HEK293 (cell line): ENCODE measurements at regions not wholly inside any gene's neighbourhood (a gene's known extent, or its start where the extent isn't known, plus 50 kb on each side); places are given as distances from the start of the nearest gene placed in this dataset.

Source experiments
- CTCF ChIA-PET: fragments of 350-600 bp; formaldehyde crosslinking; extraction: SDS; loops from one replicate; lab custom pipeline; 2021; ENCODE audit warnings: antibody characterized with exemption; lab: Yijun Ruan, JAX
- POLR2A ChIA-PET: fragments of 300-600 bp; formaldehyde crosslinking; extraction: SDS; loops from one replicate; lab custom pipeline; 2020; ENCODE audit warnings: antibody characterized with exemption, inconsistent platforms; lab: Yijun Ruan, JAX
- H3K27ac ChIP-seq: fragments of 200-500 bp; sonication (Bioruptor generic); 2 replicates; pipeline ENCODE4 v1.5.1; 2014; ENCODE audit warnings: low read depth, low read length, control low read depth, inconsistent platforms; ENCODE audit errors: extremely low read depth
- H3K36me3 ChIP-seq, 2 experiments: fragments of 200-500 bp in 1 of 2; sonication (Bioruptor generic) in 1 of 2; 1 replicate in 1 of 2; 2 replicates in 1 of 2; pipeline ENCODE4 v1.5.1; 2014 to 2017; ENCODE audit warnings: inconsistent platforms in 2 of 2, low read length in 2 of 2; ENCODE audit not compliant: control insufficient read depth in 2 of 2, insufficient read depth in 1 of 2
- H3K4me1 ChIP-seq: fragments of 200-500 bp; sonication (Bioruptor generic); 2 replicates; pipeline ENCODE4 v1.5.1; 2014; ENCODE audit warnings: mild to moderate bottlenecking, low read length, inconsistent platforms; ENCODE audit not compliant: control insufficient read depth, insufficient read depth
- H3K4me3 ChIP-seq: 2 replicates; pipeline ENCODE4 v1.5.1; 2011; ENCODE audit warnings: low read depth, mild to moderate bottlenecking, control low read depth, low read length, moderate library complexity
- H3K9me3 ChIP-seq: fragments of 200-500 bp; sonication (Bioruptor generic); 2 replicates; pipeline ENCODE4 v1.5.1; 2014; ENCODE audit warnings: low read depth, low read length, inconsistent platforms; ENCODE audit not compliant: control insufficient read depth, insufficient read depth
- BCL11A ChIP-seq: fragments of 450-650 bp; formaldehyde crosslinking; IDR thresholded peaks from 2 replicates; pipeline ENCODE4 v1.5.1; 2016; ENCODE audit warnings: low read depth, missing biosample characterization, missing genetic modification characterization
- GLIS2 ChIP-seq: fragments of 450-650 bp; formaldehyde crosslinking; IDR thresholded peaks from 2 replicates; pipeline ENCODE4 v1.5.1; 2016; ENCODE audit warnings: missing biosample characterization, missing genetic modification characterization
- KLF1 ChIP-seq: fragments of 450-650 bp; formaldehyde crosslinking; IDR thresholded peaks from 2 replicates; pipeline ENCODE4 v1.5.1; 2016; ENCODE audit warnings: missing biosample characterization, missing genetic modification characterization
- KLF10 ChIP-seq: fragments of 450-650 bp; IDR thresholded peaks from 2 replicates; pipeline ENCODE4 v1.5.1; 2018; ENCODE audit warnings: missing biosample characterization, mild to moderate bottlenecking, missing genetic modification characterization
- TCF7L2 ChIP-seq: IDR thresholded peaks from 2 replicates; pipeline ENCODE4 v1.6.1; 2011; ENCODE audit warnings: low read depth, mild to moderate bottlenecking, inconsistent platforms, low read length, moderate library complexity, borderline replicate concordance
- YY2 ChIP-seq: fragments of 450-650 bp; formaldehyde crosslinking; IDR thresholded peaks from 2 replicates; pipeline ENCODE4 v1.5.1; 2016; ENCODE audit warnings: missing biosample characterization, missing genetic modification characterization
- ZBTB1 ChIP-seq: fragments of 450-650 bp; formaldehyde crosslinking; IDR thresholded peaks from 2 replicates; pipeline ENCODE4 v1.5.1; 2016; ENCODE audit warnings: missing biosample characterization, missing genetic modification characterization
- ZFP69B ChIP-seq: fragments of 450-650 bp; formaldehyde crosslinking; IDR thresholded peaks from 2 replicates; pipeline ENCODE4 v1.5.1; 2016; ENCODE audit warnings: missing biosample characterization, missing genetic modification characterization
- ZNF112 ChIP-seq: fragments of 450-650 bp; formaldehyde crosslinking; IDR thresholded peaks from 2 replicates; pipeline ENCODE4 v1.5.0; 2017; ENCODE audit warnings: missing biosample characterization, missing genetic modification characterization
- ZNF138 ChIP-seq: fragments of 450-650 bp; formaldehyde crosslinking; IDR thresholded peaks from 2 replicates; pipeline ENCODE4 v1.5.1; 2016; ENCODE audit warnings: missing biosample characterization, missing genetic modification characterization, borderline replicate concordance
- ZNF140 ChIP-seq: fragments of 450-650 bp; formaldehyde crosslinking; IDR thresholded peaks from 2 replicates; pipeline ENCODE4 v1.5.1; 2016; ENCODE audit warnings: missing biosample characterization, missing genetic modification characterization
- ZNF24 ChIP-seq: fragments of 450-650 bp; formaldehyde crosslinking; IDR thresholded peaks from 2 replicates; pipeline ENCODE4 v1.5.1; 2016; ENCODE audit warnings: missing biosample characterization, missing genetic modification characterization
- ZNF248 ChIP-seq: fragments of 450-650 bp; formaldehyde crosslinking; IDR thresholded peaks from 2 replicates; pipeline ENCODE4 v1.5.1; 2017; ENCODE audit warnings: missing biosample characterization, missing genetic modification characterization
- ZNF416 ChIP-seq: fragments of 450-650 bp; formaldehyde crosslinking; IDR thresholded peaks from 2 replicates; pipeline ENCODE4 v1.5.1; 2016; ENCODE audit warnings: missing biosample characterization, missing genetic modification characterization
- ZNF433 ChIP-seq: fragments of 450-650 bp; formaldehyde crosslinking; IDR thresholded peaks from 2 replicates; pipeline ENCODE4 v1.5.1; 2016; ENCODE audit warnings: missing biosample characterization, missing genetic modification characterization, low read depth
- ZNF561 ChIP-seq: fragments of 450-650 bp; IDR thresholded peaks from 2 replicates; pipeline ENCODE4 v1.5.1; 2018; ENCODE audit warnings: missing biosample characterization, missing genetic modification characterization, borderline replicate concordance
- ZNF785 ChIP-seq: fragments of 450-650 bp; formaldehyde crosslinking; IDR thresholded peaks from 2 replicates; pipeline ENCODE4 v1.5.1; 2016; ENCODE audit warnings: missing biosample characterization, missing genetic modification characterization
- ZSCAN23 ChIP-seq: fragments of 450-650 bp; formaldehyde crosslinking; IDR thresholded peaks from 2 replicates; pipeline ENCODE4 v1.5.1; 2016; ENCODE audit warnings: missing biosample characterization, missing genetic modification characterization
- ZSCAN30 ChIP-seq: fragments of 450-650 bp; IDR thresholded peaks from 2 replicates; pipeline ENCODE4 v1.5.1; 2018; ENCODE audit warnings: missing biosample characterization, mild to moderate bottlenecking, missing genetic modification characterization, moderate library complexity
- TF ChIP-seq, protein P1 (sequence below): fragments of 450-650 bp; formaldehyde crosslinking; IDR thresholded peaks from 2 replicates; pipeline ENCODE4 v1.5.1; 2016; ENCODE audit warnings: missing biosample characterization, missing genetic modification characterization
- TF ChIP-seq, protein P2 (sequence below): fragments of 450-650 bp; formaldehyde crosslinking; IDR thresholded peaks from 2 replicates; pipeline ENCODE4 v1.5.1; 2016; ENCODE audit warnings: missing biosample characterization, missing genetic modification characterization, borderline replicate concordance
- TF ChIP-seq, protein P3 (sequence below): fragments of 450-650 bp; IDR thresholded peaks from 2 replicates; pipeline ENCODE4 v1.5.1; 2018; ENCODE audit warnings: missing biosample characterization, missing genetic modification characterization
- TF ChIP-seq, protein P4 (sequence below): fragments of 450-650 bp; IDR thresholded peaks from 2 replicates; pipeline ENCODE4 v1.5.1; 2018; ENCODE audit warnings: missing biosample characterization, mild to moderate bottlenecking, missing genetic modification characterization

DNA sequence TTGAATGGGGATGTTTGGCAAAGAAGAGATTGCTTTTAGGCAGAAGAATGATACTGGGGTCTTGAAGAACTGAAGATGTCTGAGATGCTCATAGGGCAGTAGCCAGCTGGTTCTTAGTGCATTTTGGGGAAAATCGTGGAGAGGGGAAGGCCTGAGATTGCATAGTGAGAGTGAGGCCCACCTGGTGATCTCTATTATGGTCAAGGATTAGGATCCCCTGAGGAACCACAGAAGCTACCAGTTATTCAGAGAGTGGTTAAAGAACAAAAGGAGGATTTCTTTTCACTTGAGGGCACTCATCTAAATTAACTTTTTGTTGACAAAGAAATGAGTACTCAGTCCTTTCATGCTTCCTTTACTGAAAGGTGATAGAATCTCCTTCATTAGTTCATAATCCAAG, 271.3 kb upstream of the HAND2 start:
- POLR2A ChIA-PET, result no interaction called here
- CTCF ChIA-PET, result interaction anchor here (0.6 to 0.7 kb wide), 2 partner anchors 46 to 307 kb away, joined by 3 to 4 read pairs; no protein-coding TSS in a partner anchor
- Histone ChIP-seq H3K4me1 (no peaks in the 10 kb centered on the region), H3K4me3 (no peak overlapping the region), H3K36me3 (no peaks in the 10 kb centered on the region), H3K27ac (no peak overlapping the region), H3K9me3 (no peaks in the 10 kb centered on the region)
- TF ChIP-seq, protein P1, sequence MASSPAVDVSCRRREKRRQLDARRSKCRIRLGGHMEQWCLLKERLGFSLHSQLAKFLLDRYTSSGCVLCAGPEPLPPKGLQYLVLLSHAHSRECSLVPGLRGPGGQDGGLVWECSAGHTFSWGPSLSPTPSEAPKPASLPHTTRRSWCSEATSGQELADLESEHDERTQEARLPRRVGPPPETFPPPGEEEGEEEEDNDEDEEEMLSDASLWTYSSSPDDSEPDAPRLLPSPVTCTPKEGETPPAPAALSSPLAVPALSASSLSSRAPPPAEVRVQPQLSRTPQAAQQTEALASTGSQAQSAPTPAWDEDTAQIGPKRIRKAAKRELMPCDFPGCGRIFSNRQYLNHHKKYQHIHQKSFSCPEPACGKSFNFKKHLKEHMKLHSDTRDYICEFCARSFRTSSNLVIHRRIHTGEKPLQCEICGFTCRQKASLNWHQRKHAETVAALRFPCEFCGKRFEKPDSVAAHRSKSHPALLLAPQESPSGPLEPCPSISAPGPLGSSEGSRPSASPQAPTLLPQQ (tag by site-specific recombination), result no peak
- TF ChIP-seq YY2 (tag by site-specific recombination), result no peak
- TF ChIP-seq, protein P2, sequence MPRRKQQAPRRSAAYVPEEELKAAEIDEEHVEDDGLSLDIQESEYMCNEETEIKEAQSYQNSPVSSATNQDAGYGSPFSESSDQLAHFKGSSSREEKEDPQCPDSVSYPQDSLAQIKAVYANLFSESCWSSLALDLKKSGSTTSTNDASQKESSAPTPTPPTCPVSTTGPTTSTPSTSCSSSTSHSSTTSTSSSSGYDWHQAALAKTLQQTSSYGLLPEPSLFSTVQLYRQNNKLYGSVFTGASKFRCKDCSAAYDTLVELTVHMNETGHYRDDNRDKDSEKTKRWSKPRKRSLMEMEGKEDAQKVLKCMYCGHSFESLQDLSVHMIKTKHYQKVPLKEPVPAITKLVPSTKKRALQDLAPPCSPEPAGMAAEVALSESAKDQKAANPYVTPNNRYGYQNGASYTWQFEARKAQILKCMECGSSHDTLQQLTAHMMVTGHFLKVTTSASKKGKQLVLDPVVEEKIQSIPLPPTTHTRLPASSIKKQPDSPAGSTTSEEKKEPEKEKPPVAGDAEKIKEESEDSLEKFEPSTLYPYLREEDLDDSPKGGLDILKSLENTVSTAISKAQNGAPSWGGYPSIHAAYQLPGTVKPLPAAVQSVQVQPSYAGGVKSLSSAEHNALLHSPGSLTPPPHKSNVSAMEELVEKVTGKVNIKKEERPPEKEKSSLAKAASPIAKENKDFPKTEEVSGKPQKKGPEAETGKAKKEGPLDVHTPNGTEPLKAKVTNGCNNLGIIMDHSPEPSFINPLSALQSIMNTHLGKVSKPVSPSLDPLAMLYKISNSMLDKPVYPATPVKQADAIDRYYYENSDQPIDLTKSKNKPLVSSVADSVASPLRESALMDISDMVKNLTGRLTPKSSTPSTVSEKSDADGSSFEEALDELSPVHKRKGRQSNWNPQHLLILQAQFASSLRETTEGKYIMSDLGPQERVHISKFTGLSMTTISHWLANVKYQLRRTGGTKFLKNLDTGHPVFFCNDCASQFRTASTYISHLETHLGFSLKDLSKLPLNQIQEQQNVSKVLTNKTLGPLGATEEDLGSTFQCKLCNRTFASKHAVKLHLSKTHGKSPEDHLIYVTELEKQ (tag by site-specific recombination), result no peak
- TF ChIP-seq ZNF112 (tag by site-specific recombination), result no peak
- TF ChIP-seq ZNF433 (tag by site-specific recombination), result no peak
- TF ChIP-seq ZNF24 (tag by site-specific recombination), result no peak
- TF ChIP-seq, protein P3, sequence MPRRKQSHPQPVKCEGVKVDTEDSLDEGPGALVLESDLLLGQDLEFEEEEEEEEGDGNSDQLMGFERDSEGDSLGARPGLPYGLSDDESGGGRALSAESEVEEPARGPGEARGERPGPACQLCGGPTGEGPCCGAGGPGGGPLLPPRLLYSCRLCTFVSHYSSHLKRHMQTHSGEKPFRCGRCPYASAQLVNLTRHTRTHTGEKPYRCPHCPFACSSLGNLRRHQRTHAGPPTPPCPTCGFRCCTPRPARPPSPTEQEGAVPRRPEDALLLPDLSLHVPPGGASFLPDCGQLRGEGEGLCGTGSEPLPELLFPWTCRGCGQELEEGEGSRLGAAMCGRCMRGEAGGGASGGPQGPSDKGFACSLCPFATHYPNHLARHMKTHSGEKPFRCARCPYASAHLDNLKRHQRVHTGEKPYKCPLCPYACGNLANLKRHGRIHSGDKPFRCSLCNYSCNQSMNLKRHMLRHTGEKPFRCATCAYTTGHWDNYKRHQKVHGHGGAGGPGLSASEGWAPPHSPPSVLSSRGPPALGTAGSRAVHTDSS, result no peak
- TF ChIP-seq BCL11A, result no peak

DNA sequence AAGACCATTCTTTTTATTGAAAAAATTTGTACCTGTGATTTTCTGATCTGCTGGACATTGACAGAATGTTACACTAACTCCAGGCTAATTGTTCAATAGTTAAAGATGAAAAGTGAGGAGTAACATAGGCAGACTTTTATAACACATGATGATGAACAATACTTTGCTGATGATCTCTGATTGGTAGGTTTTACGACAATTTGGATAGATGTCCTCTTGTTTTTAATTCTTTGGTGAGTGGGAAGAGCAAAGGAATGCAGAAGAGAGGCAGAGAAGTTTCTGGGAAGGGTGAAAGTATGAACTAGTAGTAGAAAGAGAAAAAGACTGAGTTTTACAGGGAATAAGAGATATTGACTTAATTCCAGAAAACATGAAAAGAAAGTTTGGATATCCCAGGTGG, 267.3 kb upstream of the HAND2 start:
- no peak overlapping the region for H3K27ac ChIP-seq
- ChIA-PET POLR2A (no interaction called here), CTCF (no interaction called here)
- H3K4me1 ChIP-seq, result no peaks in the 10 kb centered on the region
- no peaks in the 10 kb centered on the region for H3K9me3 ChIP-seq
- TF ChIP-seq KLF1 (tag by site-specific recombination), result no peak
- no peak for TF ChIP-seq ZNF785
- TF ChIP-seq, protein P4, sequence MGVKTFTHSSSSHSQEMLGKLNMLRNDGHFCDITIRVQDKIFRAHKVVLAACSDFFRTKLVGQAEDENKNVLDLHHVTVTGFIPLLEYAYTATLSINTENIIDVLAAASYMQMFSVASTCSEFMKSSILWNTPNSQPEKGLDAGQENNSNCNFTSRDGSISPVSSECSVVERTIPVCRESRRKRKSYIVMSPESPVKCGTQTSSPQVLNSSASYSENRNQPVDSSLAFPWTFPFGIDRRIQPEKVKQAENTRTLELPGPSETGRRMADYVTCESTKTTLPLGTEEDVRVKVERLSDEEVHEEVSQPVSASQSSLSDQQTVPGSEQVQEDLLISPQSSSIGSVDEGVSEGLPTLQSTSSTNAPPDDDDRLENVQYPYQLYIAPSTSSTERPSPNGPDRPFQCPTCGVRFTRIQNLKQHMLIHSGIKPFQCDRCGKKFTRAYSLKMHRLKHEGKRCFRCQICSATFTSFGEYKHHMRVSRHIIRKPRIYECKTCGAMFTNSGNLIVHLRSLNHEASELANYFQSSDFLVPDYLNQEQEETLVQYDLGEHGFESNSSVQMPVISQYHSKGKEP (tag by site-specific recombination), result no peak
- TF ChIP-seq ZBTB1 (tag by site-specific recombination), result no peak
- no peak for TF ChIP-seq ZNF140 (tag by site-specific recombination)
- TF ChIP-seq ZNF561 (tag by site-specific recombination), result no peak
- no peak for TF ChIP-seq GLIS2 (tag by site-specific recombination)
- no peak for TF ChIP-seq ZFP69B
- TF ChIP-seq ZNF248 (tag by site-specific recombination), result no peak
- TF ChIP-seq TCF7L2, result no peak
- TF ChIP-seq ZNF416, result no peak
- TF ChIP-seq ZSCAN23, result no peak
- TF ChIP-seq ZNF138, result no peak
- TF ChIP-seq ZSCAN30 (tag by site-specific recombination), result no peak
- TF ChIP-seq KLF10, result no peak
- no peak overlapping the region for H3K4me3 ChIP-seq
- no peaks in the 10 kb centered on the region for H3K36me3 ChIP-seq
